ENCODE measurements at regions not wholly inside any gene's neighbourhood (a gene's known extent, or its start where the extent isn't known, plus 50 kb on each side); places are given as distances from the start of the nearest gene placed in this dataset.

DNA sequence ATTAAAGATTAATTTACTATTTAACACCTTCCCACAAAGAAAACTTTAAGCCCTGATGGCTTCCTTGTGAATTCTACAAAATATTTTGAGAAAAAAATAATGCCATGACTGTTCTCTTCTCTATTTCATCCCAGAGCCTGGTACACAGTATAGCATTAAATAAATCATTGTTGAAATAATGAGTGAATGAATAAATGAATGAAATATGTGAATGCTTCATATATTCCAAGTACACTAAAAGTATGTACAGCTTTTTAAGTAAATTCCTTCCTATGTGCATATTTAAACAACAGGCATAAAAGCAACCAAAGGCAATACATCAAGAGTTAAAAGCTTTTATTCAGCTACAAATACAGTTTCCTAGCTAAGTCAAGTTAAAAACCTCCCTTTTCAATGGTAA is 144.9 kb upstream of the CCDC196 start:
- DNase-seq (ENCODE audit: low spot score), result no peak

GRCh38 chr14:66345986-66346385 is 140.2 kb upstream of the CCDC196 start:
- DNase-seq (ENCODE audit: low spot score), result no peak

DNA sequence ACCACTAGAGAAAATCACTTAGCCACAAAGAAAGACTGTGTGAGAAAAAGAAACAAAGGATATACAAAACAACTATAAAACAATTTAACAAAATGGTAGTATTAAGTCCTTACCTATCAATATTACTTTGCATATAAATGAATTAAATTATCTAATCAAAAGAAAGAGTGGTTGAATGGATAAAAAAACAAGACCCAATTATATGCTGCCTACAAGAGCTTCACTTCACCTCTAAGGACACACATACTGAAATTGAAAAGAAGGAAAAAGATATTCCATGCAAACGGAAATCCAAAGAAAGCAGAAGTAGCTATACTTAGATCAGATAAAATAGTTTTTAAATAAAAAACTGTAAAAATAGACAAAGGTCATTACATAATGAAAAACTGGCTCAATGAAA is 134.9 kb upstream of the CCDC196 start:
- DNase-seq (ENCODE audit: low spot score), result no peak

GRCh38 chr14:66359500-66359899 is 126.7 kb upstream of the CCDC196 start:
- DNase-seq (ENCODE audit: low spot score), result peak; percentile 47

DNA sequence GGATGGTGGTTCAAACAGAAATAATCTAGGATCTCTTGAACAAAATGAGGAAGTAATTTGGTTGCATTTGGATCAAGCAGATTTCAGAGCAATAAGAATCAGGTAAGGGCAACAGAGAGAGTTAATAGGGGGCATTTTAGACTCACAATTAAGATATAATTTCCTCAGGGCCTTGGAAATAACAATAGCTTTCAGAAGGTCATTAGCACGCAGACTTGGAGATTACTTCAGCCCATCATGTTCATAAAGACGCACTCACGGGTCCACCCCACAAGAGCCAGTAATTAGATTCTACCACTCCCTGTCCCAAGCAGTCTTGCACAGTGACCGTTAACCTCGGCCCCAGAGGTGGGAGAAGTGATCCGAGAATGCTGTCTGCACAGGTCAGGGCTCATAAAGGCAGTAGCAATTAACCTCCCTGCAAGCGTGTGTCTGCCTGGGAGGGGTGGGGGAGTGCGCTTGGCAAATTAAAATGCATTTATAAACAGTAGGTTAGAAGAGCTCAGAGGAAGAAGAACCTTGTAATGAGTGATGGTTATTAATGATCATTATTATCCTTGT is 125.7 kb upstream of the CCDC196 start:
- no peak for DNase-seq (ENCODE audit: low spot score)

DNA sequence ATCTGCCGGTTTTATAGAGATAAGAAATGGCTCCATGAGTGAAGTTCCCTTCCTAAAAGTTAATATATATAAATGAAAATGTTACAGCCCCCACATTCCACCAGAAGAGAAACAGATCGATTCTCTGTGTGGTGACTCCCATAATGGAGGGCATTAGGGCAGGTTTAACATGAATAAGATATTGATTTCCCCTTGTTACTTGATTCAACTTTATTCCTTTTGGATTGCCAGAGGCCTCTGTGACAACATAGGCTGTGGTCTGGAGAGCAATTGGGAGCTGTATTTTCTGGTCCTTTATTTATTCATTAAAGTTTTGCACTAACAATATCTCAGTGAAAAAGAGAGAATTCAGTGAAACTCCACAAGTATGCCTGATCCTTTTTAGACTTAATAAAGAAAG is 125.2 kb upstream of the CCDC196 start:
- no peak for DNase-seq (ENCODE audit: low spot score)

DNA sequence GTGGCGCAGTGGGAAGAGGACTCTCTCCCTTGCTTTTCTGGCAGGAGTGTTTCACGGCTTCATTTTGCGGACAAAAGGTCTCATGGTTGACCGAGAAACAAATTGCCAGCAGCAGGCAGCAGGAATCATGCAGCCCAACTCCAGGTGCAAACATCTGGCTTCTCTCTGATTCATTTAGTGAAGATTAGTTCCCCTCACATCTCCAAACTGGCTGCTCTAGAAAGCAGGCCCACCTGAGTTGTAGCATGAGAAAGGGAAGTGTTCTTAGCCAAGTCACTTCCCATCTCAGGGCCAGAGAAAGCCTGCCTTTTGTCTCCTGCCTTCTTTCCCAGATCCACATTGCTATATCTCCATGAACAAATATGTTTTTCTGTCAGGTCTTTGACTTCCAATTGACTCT is 120.8 kb upstream of the CCDC196 start:
- no peak for DNase-seq (ENCODE audit: low spot score)

DNA sequence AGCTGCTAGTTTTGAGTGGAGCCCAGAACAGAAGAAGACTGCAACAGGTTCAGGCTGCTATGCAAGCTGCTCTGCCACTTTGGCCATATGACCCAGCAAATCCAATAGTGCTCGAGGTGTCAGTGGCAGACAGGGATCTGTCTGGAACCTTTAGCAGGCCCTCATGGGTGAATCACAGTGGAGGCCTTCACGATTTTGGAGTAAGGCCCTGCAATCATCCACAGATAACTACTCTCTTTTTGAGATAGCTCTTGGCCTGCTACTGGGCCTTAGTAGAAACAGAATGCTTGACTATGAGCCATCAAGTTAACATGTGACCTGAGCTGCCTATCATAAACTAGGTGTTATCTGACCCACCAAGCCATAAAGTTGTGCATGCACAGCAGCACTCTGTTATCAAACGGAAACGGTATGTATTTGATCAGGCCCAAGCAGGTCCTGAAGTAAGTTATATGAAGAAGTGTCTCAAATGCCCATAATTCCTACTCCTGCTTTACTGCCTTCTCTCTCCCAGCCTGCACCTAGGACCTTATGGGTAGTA is 116.9 kb upstream of the CCDC196 start:
- DNase-seq (ENCODE audit: low spot score), result no peak

DNA sequence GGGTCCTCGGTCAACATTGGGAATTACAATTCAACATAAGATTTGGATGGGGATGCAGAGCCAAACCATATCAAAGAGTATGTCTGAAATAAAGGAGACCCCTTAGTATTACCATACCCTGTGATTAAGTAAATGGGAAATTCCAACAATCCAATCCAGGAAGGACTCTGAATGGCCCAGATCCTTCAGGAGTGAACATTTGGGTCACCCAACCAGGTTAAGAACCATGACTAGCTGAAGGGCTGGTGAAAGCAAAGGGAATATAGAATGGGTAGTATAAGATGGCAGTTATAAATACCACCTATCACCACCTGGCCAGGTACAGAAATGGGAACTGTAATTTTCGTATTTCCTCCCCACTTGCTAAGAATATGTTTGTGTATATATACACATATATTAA is 114.4 kb upstream of the CCDC196 start:
- DNase-seq (ENCODE audit: low spot score), result no peak

DNA sequence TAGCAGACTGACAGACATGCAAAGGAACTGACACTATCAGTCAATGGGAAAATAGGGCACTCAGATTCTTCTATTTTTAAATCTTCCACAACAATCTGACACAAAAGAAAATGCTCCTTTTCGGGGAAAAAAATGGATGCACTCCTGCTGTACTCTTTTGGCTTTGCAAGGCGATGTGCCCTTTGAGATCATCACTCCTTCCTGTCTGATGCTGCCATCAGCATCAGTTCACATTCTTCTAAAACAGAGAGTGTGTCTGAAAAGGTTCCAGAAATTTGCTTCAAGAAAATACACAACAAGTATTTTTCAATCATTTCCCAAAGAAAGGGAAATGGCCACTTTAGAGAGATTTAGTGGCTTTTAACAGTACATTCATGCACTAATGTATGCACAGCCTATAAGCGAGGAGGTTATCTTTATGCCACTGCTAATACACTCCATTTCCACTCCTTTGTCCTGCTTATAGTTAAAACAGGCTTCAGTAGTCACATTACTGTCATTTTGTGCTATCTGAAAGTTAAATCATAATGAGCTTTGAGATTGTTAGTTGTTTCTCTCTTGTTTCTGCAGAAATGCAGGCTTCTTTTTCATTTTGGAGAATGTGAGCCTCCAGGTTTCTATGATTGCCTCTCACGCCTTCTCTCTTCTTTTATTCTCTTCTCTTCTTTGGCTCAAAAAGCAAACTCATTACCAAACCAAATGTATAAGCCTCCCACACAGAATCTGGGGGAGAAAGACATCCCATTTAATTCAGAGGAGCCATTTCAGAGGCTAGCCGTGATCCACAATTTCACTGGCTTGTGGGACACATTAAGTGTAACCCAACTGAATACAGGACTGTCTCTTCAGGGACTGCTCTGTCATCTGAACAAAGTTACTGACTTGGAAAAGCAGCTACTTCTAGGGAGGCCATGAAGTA is 110.9 kb upstream of the CCDC196 start:
- DNase-seq (ENCODE audit: low spot score), result no peak

GRCh38 chr14:66377574-66377973 is 108.6 kb upstream of the CCDC196 start:
- no peak for DNase-seq (ENCODE audit: low spot score)

GRCh38 chr14:66378712-66379505 is 107.3 kb upstream of the CCDC196 start:
- no peak for DNase-seq (ENCODE audit: low spot score)

- DNase-seq (ENCODE audit: low spot score), result no peak
Observed at GRCh38 chr14:66380143-66380542, 106.0 kb upstream of the CCDC196 start.

- DNase-seq (ENCODE audit: low spot score), result no peak
Observed at GRCh38 chr14:66381755-66382154, 104.4 kb upstream of the CCDC196 start.

DNA sequence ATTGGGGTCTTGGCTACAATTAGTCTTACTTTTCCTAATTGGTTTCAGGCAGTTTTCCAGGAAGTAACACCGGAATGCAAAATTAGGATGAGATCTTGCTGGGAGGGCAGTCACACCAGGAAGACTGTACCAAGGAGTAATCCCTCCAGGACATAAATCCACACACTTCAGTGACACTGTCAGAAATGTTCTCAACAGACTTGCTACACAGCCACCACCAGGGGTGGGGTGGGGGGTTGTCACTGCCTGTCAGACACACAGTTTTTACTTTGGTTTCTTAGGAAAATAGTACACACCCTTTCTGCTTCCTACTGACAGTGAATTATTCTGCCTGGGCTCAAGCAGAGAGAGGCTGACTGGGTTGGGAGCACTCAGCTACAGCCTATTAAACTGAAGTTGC is 102.9 kb upstream of the CCDC196 start:
- DNase-seq (ENCODE audit: low spot score), result no peak

- DNase-seq (ENCODE audit: low spot score), result no peak
Observed at GRCh38 chr14:66383771-66384170, 102.4 kb upstream of the CCDC196 start.

DNA sequence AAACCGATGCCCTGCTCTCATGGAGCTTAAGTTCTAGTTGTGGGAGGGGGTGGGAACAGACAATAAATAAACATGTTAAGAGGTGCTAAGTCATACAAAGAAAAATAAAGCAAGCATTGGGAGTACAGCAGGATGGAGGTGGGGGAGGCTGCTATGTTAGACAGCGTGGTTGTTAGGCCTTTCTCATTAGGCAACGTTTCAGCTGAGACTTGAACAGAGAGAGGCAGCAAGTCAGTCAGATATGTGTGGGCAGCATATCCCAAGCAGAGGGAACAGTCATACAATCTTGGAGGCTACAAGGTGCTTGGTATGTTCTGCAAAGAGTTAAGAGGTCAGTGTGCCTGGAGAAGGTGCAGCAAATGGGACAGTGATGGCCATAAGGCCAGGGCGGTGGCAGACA is 97.7 kb upstream of the CCDC196 start:
- no peak for DNase-seq (ENCODE audit: low spot score)

- DNase-seq (ENCODE audit: low spot score), result no peak
Observed at GRCh38 chr14:66389481-66389880, 96.7 kb upstream of the CCDC196 start.

- no peak for DNase-seq (ENCODE audit: low spot score)
Observed at GRCh38 chr14:66395300-66395699, 90.9 kb upstream of the CCDC196 start.

DNA sequence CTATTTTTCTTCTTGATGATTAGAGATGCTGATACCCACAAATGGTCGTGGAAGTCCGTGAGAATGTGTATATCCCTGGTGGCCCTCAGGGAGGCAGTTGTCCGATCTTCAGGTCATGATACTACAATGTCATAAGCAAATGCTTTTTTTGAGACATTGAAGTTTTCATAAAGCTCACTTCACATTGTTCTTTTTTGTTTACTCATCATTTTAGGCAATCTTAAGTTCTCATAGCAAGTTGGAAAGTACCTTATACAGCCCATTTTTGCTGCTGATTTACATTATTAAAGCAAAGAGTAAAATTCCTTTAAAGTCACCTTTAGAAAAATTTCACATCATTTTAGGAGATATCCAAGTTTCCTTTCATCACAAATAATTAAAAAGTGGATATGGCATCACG is 90.0 kb upstream of the CCDC196 start:
- DNase-seq (ENCODE audit: low spot score), result no peak

DNA sequence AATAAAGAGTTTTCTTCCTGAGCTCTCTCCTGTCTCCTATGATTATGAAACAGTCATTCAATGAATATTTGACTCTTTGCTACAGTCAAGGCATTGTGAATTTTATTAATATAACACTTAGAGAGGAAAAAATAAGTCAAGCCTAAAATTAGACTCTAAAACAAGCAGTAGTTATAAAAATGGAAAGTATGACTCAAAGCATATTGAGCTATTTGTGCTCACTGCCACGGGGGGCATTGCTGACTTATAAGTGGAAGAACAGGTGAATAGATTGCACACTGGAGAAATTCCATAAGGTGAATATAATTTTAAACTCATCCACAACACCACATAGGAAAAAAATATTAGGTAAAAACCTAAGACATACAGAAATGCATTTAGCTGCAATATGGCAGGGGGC is 87.7 kb upstream of the CCDC196 start:
- no peak for DNase-seq (ENCODE audit: low spot score)

GRCh38 chr14:66401449-66402095 is 84.6 kb upstream of the CCDC196 start:
- DNase-seq (ENCODE audit: low spot score), result no peak
